ENCODE measurements at regions not wholly inside any gene's neighbourhood (a gene's known extent, or its start where the extent isn't known, plus 50 kb on each side); places are given as distances from the start of the nearest gene placed in this dataset.

GRCh38 chr2:67895227-67895941 is 167.4 kb downstream of the C1D start:
- H3K9me3 ChIP-seq (ENCODE audit: control insufficient read depth in 4 of 4, low read length in 3 of 4): no peaks in the 10 kb centered on the region
- H3K9ac ChIP-seq (ENCODE audit: low read depth in 1 of 2, low read length in 2 of 2): no peak overlapping the region
- no peaks in the 10 kb centered on the region for H3K4me1 ChIP-seq (ENCODE audit: control insufficient read depth in 4 of 4, insufficient read depth in 4 of 4, low read length in 3 of 4)
- DNase-seq (ENCODE audit: low spot score): no peak
- H3K4me3 ChIP-seq (ENCODE audit: low read depth in 1 of 3, low read length in 3 of 3): no peak overlapping the region
- 60% methylated on average over 7 of the region's 7 CpGs for WGBS
- H3K27ac ChIP-seq (ENCODE audit: low read depth in 1 of 2, low read length in 2 of 2): no peak overlapping the region
- H3K36me3 ChIP-seq (ENCODE audit: control insufficient read depth in 4 of 4, insufficient read depth in 3 of 4, low read depth in 1 of 4, low read length in 3 of 4): no peaks in the 10 kb centered on the region
- TF ChIP-seq TAF1 (conservative IDR thresholded peaks at IDR 0.05): no peak
- TF ChIP-seq RXRA (IDR thresholded peaks at IDR 0.05): no peak
- TF ChIP-seq GABPA (IDR thresholded peaks at IDR 0.05 in 1 of 2, conservative IDR thresholded peaks at IDR 0.05 in 1 of 2): no peak
- TF ChIP-seq MAX (IDR thresholded peaks at IDR 0.05): no peak
- TF ChIP-seq ATF3 (IDR thresholded peaks at IDR 0.05): no peak
- no peak for TF ChIP-seq HNF4A (conservative IDR thresholded peaks at IDR 0.05)
- H3K27me3 ChIP-seq (ENCODE audit: control insufficient read depth in 4 of 4, insufficient read depth in 4 of 4, low read length in 3 of 4): no peaks in the 10 kb centered on the region

GRCh38 chr2:67896076-67896475 is 166.7 kb downstream of the C1D start:
- TF ChIP-seq ATF3 (IDR thresholded peaks at IDR 0.05): no peak
- no peak for TF ChIP-seq EGR1 (IDR thresholded peaks at IDR 0.05; ENCODE audit: low read depth in 2 of 2)
- TF ChIP-seq JUND (IDR thresholded peaks at IDR 0.05): no peak
- TF ChIP-seq MAX (IDR thresholded peaks at IDR 0.05): no peak
- no peak for TF ChIP-seq GABPA (IDR thresholded peaks at IDR 0.05 in 1 of 2, conservative IDR thresholded peaks at IDR 0.05 in 1 of 2)
- no peak for TF ChIP-seq REST (IDR thresholded peaks at IDR 0.05)
- TF ChIP-seq ZBTB33 (IDR thresholded peaks at IDR 0.05): no peak
- TF ChIP-seq TAF1 (conservative IDR thresholded peaks at IDR 0.05): no peak
- no peak for TF ChIP-seq HNF4A (conservative IDR thresholded peaks at IDR 0.05)
- TF ChIP-seq CTCF (IDR thresholded peaks at IDR 0.05; ENCODE audit: low read depth, low read length, missing input control): no peak
- no peak for TF ChIP-seq SP1 (IDR thresholded peaks at IDR 0.05)
- TF ChIP-seq FOXA1 (IDR thresholded peaks at IDR 0.05): no peak
- TF ChIP-seq NR2F2 (IDR thresholded peaks at IDR 0.05): no peak
- no peak for TF ChIP-seq FOXA2 (IDR thresholded peaks at IDR 0.05)
- TF ChIP-seq HNF4G (IDR thresholded peaks at IDR 0.05): no peak
- TF ChIP-seq RXRA (IDR thresholded peaks at IDR 0.05): no peak
- TF ChIP-seq YY1 (IDR thresholded peaks at IDR 0.05): no peak
- TF ChIP-seq RAD21 (IDR thresholded peaks at IDR 0.05): no peak
- Histone ChIP-seq H3K27me3 (ENCODE audit: control insufficient read depth in 4 of 4, insufficient read depth in 4 of 4, low read length in 3 of 4) (no peaks in the 10 kb centered on the region), H3K27ac (ENCODE audit: low read depth in 1 of 2, low read length in 2 of 2) (no peak overlapping the region), H3K4me3 (ENCODE audit: low read depth in 1 of 3, low read length in 3 of 3) (no peak overlapping the region), H3K4me1 (ENCODE audit: control insufficient read depth in 4 of 4, insufficient read depth in 4 of 4, low read length in 3 of 4) (no peaks in the 10 kb centered on the region), H3K36me3 (ENCODE audit: control insufficient read depth in 4 of 4, insufficient read depth in 3 of 4, low read depth in 1 of 4, low read length in 3 of 4) (no peaks in the 10 kb centered on the region), H3K9me3 (ENCODE audit: control insufficient read depth in 4 of 4, low read length in 3 of 4) (peaks cover 0 to 2% (median 0%) of the 10 kb centered on the region in 4 donors), H3K9ac (ENCODE audit: low read depth in 1 of 2, low read length in 2 of 2) (no peak overlapping the region)
- WGBS: 84% methylated on average over 8 of the region's 8 CpGs
- DNase-seq (ENCODE audit: low spot score): no peak
